GM19043 (cell line): ENCODE measurements at regions not wholly inside any gene's neighbourhood (a gene's known extent, or its start where the extent isn't known, plus 50 kb on each side); places are given as distances from the start of the nearest gene placed in this dataset.

Experiments used
- ATAC-seq: cut with Tn5 transposase; IDR thresholded peaks from one replicate; pipeline ENCODE4 v1.9.1; 2021; ENCODE audit warnings: low read depth; ENCODE audit not compliant: unreplicated experiment

DNA sequence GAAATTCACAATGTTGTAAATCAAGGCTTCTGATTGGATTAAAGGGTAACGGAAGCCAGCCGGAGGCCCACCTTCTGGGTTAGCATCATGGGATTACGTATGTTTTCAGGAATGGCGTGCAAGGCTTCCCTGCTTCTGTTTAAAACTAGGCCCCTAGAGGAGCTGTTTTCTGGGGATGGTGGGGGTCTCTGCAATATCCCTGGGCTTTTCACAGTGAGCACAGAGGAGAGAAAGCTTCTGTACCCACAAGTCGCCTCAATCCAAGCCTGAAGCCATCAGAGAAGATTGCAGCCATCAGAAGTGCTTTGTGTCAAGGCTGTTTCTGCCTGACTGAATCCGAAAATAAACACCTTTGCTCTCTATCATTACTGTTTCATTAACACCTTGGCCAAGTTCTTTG lies 226.9 kb upstream of the SMIM21 start:
- no peak for ATAC-seq

GRCh38 chr18:75652528-75652927 lies 225.0 kb upstream of the SMIM21 start:
- no peak for ATAC-seq

DNA sequence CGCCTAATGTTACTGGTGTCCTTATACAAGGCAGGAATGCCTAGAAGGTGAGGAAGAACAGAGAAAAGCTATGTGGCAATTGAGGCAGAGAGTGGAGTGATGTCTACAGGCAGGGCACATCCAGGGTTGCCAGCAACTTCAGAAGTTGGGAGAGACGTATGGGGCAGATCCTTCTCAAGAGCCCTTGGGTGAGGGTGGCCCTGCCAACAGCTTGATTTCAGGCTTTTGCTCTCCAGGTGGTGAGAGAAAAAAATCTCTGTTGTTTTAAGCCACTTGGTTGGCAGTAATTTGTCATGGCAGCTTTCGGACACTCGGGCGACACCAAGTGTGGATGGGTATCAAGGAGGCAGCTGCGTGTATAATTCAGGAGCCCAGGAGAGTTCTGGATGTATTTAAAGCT lies 217.4 kb upstream of the SMIM21 start:
- ATAC-seq: no peak

DNA sequence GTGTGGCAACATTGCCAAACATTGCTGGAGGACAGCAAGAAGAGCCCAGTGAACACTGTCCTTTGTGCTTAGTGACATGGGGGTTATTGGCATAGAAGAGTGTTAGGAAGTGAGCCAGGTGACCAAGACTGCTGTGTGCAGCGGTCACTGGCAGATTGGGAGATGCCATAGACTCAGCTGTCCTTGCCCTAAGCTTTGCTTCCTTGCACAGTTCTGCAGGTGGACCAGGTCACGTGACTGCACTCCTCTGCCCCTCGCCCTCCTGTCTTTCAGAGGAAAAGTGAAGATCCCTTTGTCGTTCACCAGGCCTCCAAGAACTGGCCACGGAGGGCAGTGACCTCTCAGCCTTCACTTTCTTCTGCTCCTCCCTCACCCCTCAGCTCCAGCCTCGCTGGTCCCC lies 215.6 kb upstream of the SMIM21 start:
- no peak for ATAC-seq

DNA sequence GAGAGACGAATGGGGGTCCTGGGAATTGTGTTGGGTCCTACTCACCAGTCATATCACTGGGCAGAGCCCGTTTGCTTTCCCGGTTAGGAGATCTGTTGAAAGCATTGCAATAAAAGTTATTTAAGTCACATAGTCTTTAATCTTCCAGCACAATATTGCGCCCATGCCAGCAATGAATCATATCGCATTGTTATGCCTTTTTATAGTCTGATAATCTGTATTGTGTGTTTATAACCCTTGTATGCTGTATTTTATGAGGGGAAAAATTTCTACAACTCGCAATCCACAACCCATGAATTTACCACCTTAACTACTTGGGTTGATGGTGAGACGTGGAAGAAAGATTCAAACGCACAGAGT lies 211.9 kb upstream of the SMIM21 start:
- ATAC-seq: no peak

DNA sequence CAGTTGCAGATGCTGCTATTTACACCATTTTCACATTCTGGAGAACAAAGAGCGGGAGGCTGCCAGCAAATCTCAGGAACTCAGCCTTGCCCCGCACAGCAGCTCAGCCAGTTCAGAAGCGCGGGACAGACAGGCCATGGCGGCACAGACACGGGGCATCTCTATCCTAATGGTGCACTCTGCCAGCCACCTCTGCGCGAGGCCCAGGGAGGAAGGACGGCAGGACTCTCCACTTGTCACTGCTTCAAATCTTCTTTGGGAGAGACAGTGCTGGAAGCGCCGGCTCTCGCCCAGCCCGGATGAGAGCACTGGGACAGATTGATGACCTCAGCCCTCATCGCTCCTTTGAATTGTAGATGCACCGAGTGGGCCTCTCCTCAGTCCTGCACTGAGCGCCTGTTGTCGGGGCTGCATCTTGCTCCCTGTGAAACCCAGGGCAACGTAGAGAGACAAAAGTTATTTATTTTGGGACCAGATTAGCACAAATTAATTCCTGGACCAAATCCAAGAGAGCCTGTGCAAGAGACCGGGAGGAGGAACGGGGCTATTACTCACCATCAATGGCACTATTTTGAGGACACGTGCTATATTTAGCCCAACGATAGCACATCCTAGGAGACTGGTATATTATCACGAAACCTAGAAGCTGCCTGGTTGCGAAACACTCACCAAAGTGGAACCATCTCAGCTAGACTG lies 211.4 kb upstream of the SMIM21 start:
- ATAC-seq: no peak

GRCh38 chr18:75638223-75638775 lies 210.8 kb upstream of the SMIM21 start:
- ATAC-seq: no peak

DNA sequence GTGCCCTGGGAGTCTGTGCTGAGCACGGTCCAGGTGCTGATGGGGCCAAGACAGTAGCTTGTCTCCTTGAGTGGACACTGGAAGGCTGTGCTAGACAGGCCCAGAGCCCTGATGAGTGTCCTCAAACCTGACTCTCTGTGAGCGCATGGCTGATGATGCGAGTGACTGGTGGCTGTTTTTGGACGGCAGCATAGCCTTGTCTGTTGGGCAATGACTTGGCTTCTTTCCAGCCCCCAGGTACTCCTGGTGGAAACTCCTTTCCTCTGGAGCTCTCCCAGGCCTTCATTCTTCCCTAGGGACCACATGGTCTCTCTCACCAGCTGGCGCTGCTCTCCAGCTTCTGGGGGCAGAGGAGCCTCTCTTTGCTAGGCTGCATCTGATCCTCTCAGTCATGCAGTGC lies 207.6 kb upstream of the SMIM21 start:
- no peak for ATAC-seq

DNA sequence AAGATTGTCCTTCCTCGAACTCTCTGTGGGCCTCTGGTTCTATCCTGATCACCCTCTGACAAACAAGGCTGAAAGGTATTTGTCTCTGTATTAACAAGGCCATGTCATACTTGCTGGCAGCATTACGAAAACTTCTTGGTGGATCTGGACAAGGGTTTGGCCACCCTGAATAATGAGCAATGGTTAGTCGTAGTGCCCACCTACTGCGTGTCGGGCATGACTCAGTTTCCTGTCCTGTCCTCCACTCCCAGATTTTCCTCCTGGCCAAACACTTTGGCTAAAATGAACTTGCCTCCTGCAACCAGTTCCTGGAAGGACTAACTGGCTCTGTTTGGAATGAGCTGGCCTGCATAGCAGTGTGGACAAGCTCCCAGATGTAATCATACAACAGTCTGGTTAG lies 198.5 kb upstream of the SMIM21 start:
- ATAC-seq: no peak

- no peak for ATAC-seq
Observed at GRCh38 chr18:75624869-75625268, 197.4 kb upstream of the SMIM21 start.

GRCh38 chr18:75621818-75622217 lies 194.3 kb upstream of the SMIM21 start:
- ATAC-seq: no peak

DNA sequence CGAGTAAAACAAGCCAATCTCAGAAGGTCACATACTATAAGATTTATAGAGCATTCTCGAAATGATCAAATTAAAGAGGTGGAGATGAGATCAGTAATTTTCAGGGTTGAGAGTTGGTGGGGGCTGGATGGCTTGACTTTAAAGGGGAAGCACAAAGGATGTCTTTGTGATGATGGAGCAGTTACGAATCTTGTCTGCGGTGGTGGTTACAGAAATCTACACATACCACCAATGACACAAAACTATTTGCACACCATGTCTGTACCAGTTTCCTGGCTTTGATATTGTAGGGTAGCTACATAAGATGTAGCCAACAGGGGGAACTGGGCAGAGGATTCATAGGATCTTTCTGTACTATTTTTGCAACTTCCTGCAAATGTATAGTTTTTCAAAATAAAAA lies 190.6 kb upstream of the SMIM21 start:
- no peak for ATAC-seq

DNA sequence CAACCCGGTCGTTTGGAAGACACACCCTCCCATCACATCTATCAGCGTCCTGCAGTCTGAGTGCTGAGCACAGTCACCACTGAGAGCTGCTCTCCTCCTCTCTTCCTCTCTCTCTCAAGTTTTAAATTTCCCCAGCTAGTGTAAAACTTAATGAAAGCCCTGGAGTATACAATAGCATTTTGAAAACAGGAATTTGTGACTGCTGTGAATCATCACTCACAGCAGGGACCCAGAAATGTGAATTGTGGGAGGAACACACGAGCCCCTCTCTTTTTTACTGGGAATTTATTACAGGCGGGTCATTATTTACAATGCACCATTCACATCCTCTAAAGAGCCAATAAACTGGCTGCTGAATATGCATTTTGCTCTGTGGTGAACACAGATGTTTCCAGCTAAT lies 185.0 kb upstream of the SMIM21 start:
- no peak for ATAC-seq

GRCh38 chr18:75607701-75608100 lies 180.2 kb upstream of the SMIM21 start:
- no peak for ATAC-seq

DNA sequence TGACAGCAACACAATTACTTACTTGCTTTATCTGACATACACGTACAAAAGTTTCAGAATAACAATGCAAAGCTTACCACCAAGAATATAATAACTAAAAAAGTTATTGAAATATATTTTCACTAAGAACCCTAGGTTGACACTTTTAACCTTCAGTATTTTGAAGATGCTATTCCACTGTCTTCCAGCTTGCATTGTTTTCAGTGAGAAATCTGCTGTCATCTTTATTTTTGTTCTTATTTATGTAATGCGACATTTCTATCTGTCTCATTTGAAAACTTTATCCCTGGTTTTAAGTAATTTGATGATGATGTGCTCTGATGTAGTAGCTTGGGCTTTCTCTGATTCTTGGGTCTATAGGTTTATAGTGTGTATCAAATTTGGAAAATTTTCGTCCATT lies 165.0 kb upstream of the SMIM21 start:
- no peak for ATAC-seq

DNA sequence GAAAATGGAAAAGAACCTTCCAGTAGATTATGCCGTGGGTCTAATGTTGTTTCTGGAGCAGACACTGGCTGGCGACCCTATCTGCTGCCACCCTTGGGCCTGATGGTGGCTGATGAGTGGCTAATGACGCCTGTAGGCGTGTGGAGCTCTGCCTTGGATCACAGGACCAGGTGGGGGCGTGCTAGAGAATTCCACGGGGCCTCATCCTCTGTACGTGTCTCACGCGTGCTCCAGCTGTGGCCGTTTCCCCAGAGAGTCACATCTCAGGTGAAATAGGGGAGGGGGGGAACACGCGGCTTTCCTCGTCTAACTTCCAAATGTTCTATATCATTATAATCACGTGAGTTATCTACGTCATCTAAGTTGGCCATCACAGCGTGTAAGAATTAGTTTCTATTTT lies 160.9 kb upstream of the SMIM21 start:
- ATAC-seq: no peak

GRCh38 chr18:75587131-75587530 lies 159.6 kb upstream of the SMIM21 start:
- no peak for ATAC-seq

- no peak for ATAC-seq
Observed at GRCh38 chr18:75586130-75586889, 158.8 kb upstream of the SMIM21 start.

- no peak for ATAC-seq
Observed at GRCh38 chr18:75582940-75583339, 155.4 kb upstream of the SMIM21 start.

- ATAC-seq: no peak
Observed at GRCh38 chr18:75582406-75582821, 154.9 kb upstream of the SMIM21 start.

DNA sequence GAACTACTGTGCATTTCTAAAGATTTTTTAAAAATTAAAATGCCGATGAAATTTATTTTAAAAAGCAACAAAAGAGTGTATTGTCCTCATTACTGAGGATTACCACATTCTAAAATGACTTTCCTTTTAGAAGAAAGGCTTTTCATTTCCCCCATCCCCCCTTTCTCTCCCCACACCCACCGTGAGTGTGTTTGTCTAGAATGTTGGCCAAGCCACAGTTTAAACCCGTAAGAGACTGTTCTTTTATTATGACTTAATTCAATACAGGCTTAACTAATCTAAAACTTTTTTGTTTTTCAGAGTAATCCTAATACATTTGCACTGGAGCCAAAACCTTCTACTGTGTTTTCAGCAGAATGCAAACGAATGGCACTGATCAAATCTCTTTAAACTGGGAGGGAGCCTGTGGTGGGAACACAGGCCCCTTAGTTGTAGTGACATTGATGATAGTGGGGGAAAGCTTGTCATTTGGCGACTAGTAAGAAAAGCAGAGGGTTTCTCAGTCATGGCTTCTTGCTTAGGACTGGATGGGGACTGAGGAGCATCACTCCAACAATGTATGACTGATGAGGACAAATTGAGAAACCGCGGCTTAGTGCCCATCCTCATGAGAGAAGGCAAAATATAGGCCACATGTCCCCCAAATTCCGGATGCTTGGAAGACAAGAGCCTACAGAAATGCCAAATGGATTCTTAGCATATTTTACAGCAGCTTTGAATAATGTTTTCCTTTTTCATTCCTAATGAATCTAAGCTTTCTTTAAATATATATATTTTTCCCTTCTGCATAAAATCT lies 154.0 kb upstream of the SMIM21 start:
- no peak for ATAC-seq
